ENCODE measurements at regions not wholly inside any gene's neighbourhood (a gene's known extent, or its start where the extent isn't known, plus 50 kb on each side); places are given as distances from the start of the nearest gene placed in this dataset.

- Histone ChIP-seq H3K4me3 (no peak overlapping the region), H3K9me3 (no peaks in the 10 kb centered on the region), H3K4me1 (peaks cover 11% of the 10 kb centered on the region), H3K4me2 (no peak overlapping the region), H3K27ac (no peak overlapping the region)
- no peak for FAIRE-seq
- no peak for ATAC-seq
- WGBS (ENCODE audit: missing lambda C conversion rate), result 32% methylated on average over 2 of the region's 2 CpGs
- POLR2A ChIA-PET, result interaction anchor here (1.1 kb wide), 1 partner anchor 250 kb away, joined by 3 read pairs; the partner anchor contains the start of gene IVNS1ABP
- no peak for DNase-seq (ENCODE audit: low read depth in 1 of 2, low spot score in 1 of 2)
- TF ChIP-seq PBX3 (IDR thresholded peaks at IDR 0.05) (no peak), HEYL (CRISPR knock-in tag; IDR thresholded peaks at IDR 0.05) (no peak), HES2 (IDR thresholded peaks at IDR 0.05) (no peak), SMC3 (IDR thresholded peaks at IDR 0.05) (no peak), CEBPB (IDR thresholded peaks at IDR 0.05) (no peak), JUN (IDR thresholded peaks at IDR 0.05) (no peak), TP53 (CRISPR knock-in tag; IDR thresholded peaks at IDR 0.05) (no peak), MYC (IDR thresholded peaks at IDR 0.05; ENCODE audit: borderline replicate concordance, low read length) (no peak), POLR2A (IDR thresholded peaks at IDR 0.05; ENCODE audit: low read length) (no peak), ELK1 (IDR thresholded peaks at IDR 0.05; ENCODE audit: low read depth, low read length) (no peak), RCOR1 (IDR thresholded peaks at IDR 0.05; ENCODE audit: low read depth, low read length) (no peak), KDM5A (IDR thresholded peaks at IDR 0.05) (no peak), E2F6 (IDR thresholded peaks at IDR 0.05; ENCODE audit: borderline replicate concordance, low read depth) (no peak), CBX2 (IDR thresholded peaks at IDR 0.05; ENCODE audit: borderline replicate concordance, low read depth) (no peak), ZNF302 (CRISPR knock-in tag; IDR thresholded peaks at IDR 0.05) (no peak), ATOH8 (CRISPR knock-in tag; IDR thresholded peaks at IDR 0.05; ENCODE audit: low read depth) (no peak), SREBF2 (IDR thresholded peaks at IDR 0.05) (no peak), CHD2 (IDR thresholded peaks at IDR 0.05; ENCODE audit: low read length, partially characterized antibody) (no peak)
- CTCF ChIA-PET, result interaction anchor here (1.0 kb wide), 1 partner anchor 21 kb away, joined by 3 read pairs; no protein-coding TSS in a partner anchor
Observed at GRCh38 chr1:185567440-185567839, 166.8 kb upstream of the HMCN1 start.

- WGBS (ENCODE audit: missing lambda C conversion rate), result 53% methylated on average over 4 of the region's 4 CpGs
- no peak overlapping the region for H3K4me2 ChIP-seq
- H3K4me3 ChIP-seq, result no peak overlapping the region
- CTCF ChIA-PET, result interaction anchor here (0.6 to 1.6 kb wide), 3 partner anchors 21 to 712 kb away, joined by 3 read pairs; no protein-coding TSS in a partner anchor
- H3K9me3 ChIP-seq, result no peaks in the 10 kb centered on the region
- H3K27ac ChIP-seq, result no peak overlapping the region
- DNase-seq (ENCODE audit: low read depth in 1 of 2, low spot score in 1 of 2) (peak; percentile 11 to 28), ATAC-seq (no peak), FAIRE-seq (peak; percentile 73)
- H3K4me1 ChIP-seq, result peaks cover 11% of the 10 kb centered on the region
- POLR2A ChIA-PET, result interaction anchor here (1.1 kb wide), 1 partner anchor 250 kb away, joined by 3 read pairs; the partner anchor contains the start of gene IVNS1ABP
- TF ChIP-seq E2F6 (IDR thresholded peaks at IDR 0.05; ENCODE audit: borderline replicate concordance, low read depth) (no peak), ZSCAN20 (CRISPR knock-in tag; IDR thresholded peaks at IDR 0.05) (no peak), RAD21 (conservative IDR thresholded peaks at IDR 0.05 in 1 of 2, IDR thresholded peaks at IDR 0.05 in 1 of 2) (no peak), NPAS2 (CRISPR knock-in tag; IDR thresholded peaks at IDR 0.05; ENCODE audit: borderline replicate concordance) (no peak), CEBPB (IDR thresholded peaks at IDR 0.05) (no peak), MAX (IDR thresholded peaks at IDR 0.05) (no peak)
Observed at GRCh38 chr1:185566995-185567394, 167.2 kb upstream of the HMCN1 start.
